Spleen (tissue), 7 donors: ENCODE measurements at regions not wholly inside any gene's neighbourhood (a gene's known extent, or its start where the extent isn't known, plus 50 kb on each side); places are given as distances from the start of the nearest gene placed in this dataset.

ENCODE experiments used
- CTCF ChIP-seq, 11 experiments: fragments of 200-600 bp in 7 of 11; fragments of 450-650 bp in 4 of 11; sonication (generic) in 4 of 11; IDR thresholded peaks in 8 of 11; conservative IDR thresholded peaks in 3 of 11; 1 replicate in 7 of 11; 2 replicates in 4 of 11; pipeline versions ENCODE4 v1.4.0 to v1.8.0; 2016 to 2021; ENCODE audit warnings: antibody characterized with exemption in 11 of 11, inconsistent platforms in 4 of 11, mild to moderate bottlenecking in 1 of 11
- POLR2A ChIP-seq, 3 donors: fragments of 450-650 bp; IDR thresholded peaks; one replicate each; pipeline ENCODE4 v1.5.1; 2017; ENCODE audit warnings: antibody characterized with exemption in 3 of 3, mild to moderate bottlenecking in 1 of 3
- donor health status: DM: no; HTN: no; CAD: no; lungs with moderate emphysema.
- donor health status: DM: no; HTN: no; CAD: no.
- donor health status: DM: no; HTN: no; CAD: no.

- TF ChIP-seq CTCF (IDR thresholded peaks at IDR 0.05 in 8 of 11, conservative IDR thresholded peaks at IDR 0.05 in 3 of 11), result no peak
- no peak for TF ChIP-seq POLR2A (IDR thresholded peaks at IDR 0.05)
Observed at GRCh38 chr2:56582570-56582969, 398.8 kb downstream of the CCDC85A start.
